K562 (cell line): ENCODE measurements at regions not wholly inside any gene's neighbourhood (a gene's known extent, or its start where the extent isn't known, plus 50 kb on each side); places are given as distances from the start of the nearest gene placed in this dataset.
A peak's percentile ranks its signal among the peaks of the same experiment; 100 is the strongest.

Source experiments
- BHLHE40 ChIP-seq: IDR thresholded peaks from 2 replicates; pipeline ENCODE4 v1.6.1; 2011; ENCODE audit warnings: low read length, improper control_type of control experiment
- CXXC5 ChIP-seq: fragments of 250-450 bp; sonication (Bioruptor Pico); IDR thresholded peaks from 2 replicates; pipeline ENCODE4 v1.8.0; 2022; ENCODE audit warnings: inconsistent platforms, mild to moderate bottlenecking, moderate library complexity
- DPF2 ChIP-seq: fragments of 450-650 bp; IDR thresholded peaks from 2 replicates; pipeline ENCODE4 v1.6.1; 2016
- FOSL1 ChIP-seq: fragments of 200-800 bp; sonication (Bioruptor generic); conservative IDR thresholded peaks from 2 replicates; pipeline ENCODE4 v1.6.1; 2016; ENCODE audit warnings: missing genetic modification characterization, missing compliant biosample characterization
- MEIS2 ChIP-seq: fragments of 450-650 bp; IDR thresholded peaks from 2 replicates; pipeline ENCODE4 v1.6.1; 2014; ENCODE audit warnings: mild to moderate bottlenecking; ENCODE audit not compliant: partially characterized antibody
- NCOR1 ChIP-seq: fragments of 450-650 bp; IDR thresholded peaks from 2 replicates; pipeline ENCODE4 v1.6.1; 2016; ENCODE audit warnings: mild to moderate bottlenecking, moderate library complexity
- PBX2 ChIP-seq, 2 experiments: IDR thresholded peaks in 1 of 2; conservative IDR thresholded peaks in 1 of 2; 2 replicates each; pipeline ENCODE4 v1.6.1; 2016; ENCODE audit warnings: low read depth in 2 of 2, mild to moderate bottlenecking in 1 of 2, missing compliant biosample characterization in 1 of 2, missing genetic modification characterization in 1 of 2, moderate library complexity in 1 of 2
- PML ChIP-seq: IDR thresholded peaks from 2 replicates; pipeline ENCODE4 v1.6.1; 2012; ENCODE audit warnings: low read length, inconsistent platforms
- RAD21 ChIP-seq, 2 experiments: fragments of 250-450 bp in 1 of 2; fragments of 450-650 bp in 1 of 2; sonication (Bioruptor Pico) in 1 of 2; formaldehyde crosslinking in 1 of 2; IDR thresholded peaks in 1 of 2; conservative IDR thresholded peaks in 1 of 2; 2 replicates each; pipeline versions ENCODE4 v1.4.0 to v1.8.0; 2020 to 2022; ENCODE audit warnings: mild to moderate bottlenecking in 2 of 2, moderate library complexity in 1 of 2
- SIRT6 ChIP-seq: IDR thresholded peaks from one replicate; pipeline ENCODE4 v1.6.1; 2012; ENCODE audit warnings: low read depth, mild to moderate bottlenecking, control low read depth, inconsistent platforms, low read length, moderate library complexity
- STAT5A ChIP-seq: IDR thresholded peaks from 2 replicates; pipeline ENCODE4 v1.6.1; 2012; ENCODE audit warnings: low read length, inconsistent platforms, borderline replicate concordance
- TEAD4 ChIP-seq, 2 experiments: sonication (generic) in 1 of 2; formaldehyde crosslinking in 1 of 2; IDR thresholded peaks; 2 replicates each; pipeline versions ENCODE4 v1.6.1 to v1.8.0; 2012 to 2022; ENCODE audit warnings: borderline replicate concordance in 1 of 2, inconsistent platforms in 1 of 2, low read length in 1 of 2, mild to moderate bottlenecking in 1 of 2, missing genetic modification reagents in 1 of 2
- THAP12 ChIP-seq: fragments of 250-450 bp; sonication (Bioruptor Pico); IDR thresholded peaks from 2 replicates; pipeline ENCODE4 v1.9.0; 2021; ENCODE audit warnings: mild to moderate bottlenecking, inconsistent platforms

- TF ChIP-seq PBX2 (CRISPR knock-in tag; IDR thresholded peaks at IDR 0.05; ENCODE audit: low read depth) (no peak), PBX2 (tag; conservative IDR thresholded peaks at IDR 0.05; ENCODE audit: low read depth) (peak; percentile 91), CXXC5 (CRISPR knock-in tag) (peak; percentile 38; the same call in 1 of the 2 replicates), THAP12 (no peak), DPF2 (peak; percentile 69; the same call in 1 of the 2 replicates), MEIS2 (peak; percentile 97), FOSL1 (peak; percentile 35; the same call in 1 of the 2 replicates), SIRT6 (no peak), STAT5A (peak; percentile 37; the same call in 1 of the 2 replicates), TEAD4 (IDR thresholded peaks at IDR 0.05; ENCODE audit: low read length) (peak; percentile 87), TEAD4 (CRISPR knock-in tag; IDR thresholded peaks at IDR 0.05; ENCODE audit: borderline replicate concordance) (no peak), PML (peak; percentile 55; the same call in 1 of the 2 replicates), RAD21 (CRISPR knock-in tag; conservative IDR thresholded peaks at IDR 0.05 in 1 of 2, IDR thresholded peaks at IDR 0.05 in 1 of 2) (0 out of 4 replicates have a peak, but pooled peaks of 1 of the 2 experiments have one; percentile 13), NCOR1 (peak; percentile 24; the same call in 1 of the 2 replicates), BHLHE40 (0 out of 2 replicates have a peak, but pooled peaks have one; percentile 6)
Observed at GRCh38 chr7:84837405-84837804, 349.5 kb downstream of the SEMA3D start (continued).
